DMS153 treated with DMSO at 0.1 percent for 48 hours (cell line): ENCODE measurements at regions not wholly inside any gene's neighbourhood (a gene's known extent, or its start where the extent isn't known, plus 50 kb on each side); places are given as distances from the start of the nearest gene placed in this dataset.

ENCODE experiments used
- DNase-seq: peaks from one replicate; lab custom pipeline; 2025; ENCODE audit not compliant: unreplicated experiment; lab: John Stamatoyannopoulos, UW

GRCh38 chr20:56949318-56949717 is 317.1 kb downstream of the BMP7 start:
- no peak for DNase-seq

GRCh38 chr20:56952258-56953047 is 314.0 kb downstream of the BMP7 start:
- DNase-seq = no peak

- DNase-seq = no peak
Observed at GRCh38 chr20:56953048-56953586, 313.3 kb downstream of the BMP7 start.

- DNase-seq = no peak
Observed at GRCh38 chr20:56954797-56955196, 311.6 kb downstream of the BMP7 start.

GRCh38 chr20:56955680-56956079 is 310.8 kb downstream of the BMP7 start:
- DNase-seq = no peak

- DNase-seq = no peak
Observed at GRCh38 chr20:56956534-56956933, 309.9 kb downstream of the BMP7 start.

- DNase-seq = peak; percentile 29
Observed at GRCh38 chr20:56957737-56958553, 308.5 kb downstream of the BMP7 start.

- DNase-seq = no peak
Observed at GRCh38 chr20:56964901-56965300, 301.5 kb downstream of the BMP7 start.

- no peak for DNase-seq
Observed at GRCh38 chr20:56967916-56968315, 298.5 kb downstream of the BMP7 start.

GRCh38 chr20:56968376-56969048 is 297.9 kb downstream of the BMP7 start:
- no peak for DNase-seq

GRCh38 chr20:56974499-56975250 is 291.8 kb downstream of the BMP7 start:
- peak; percentile 8 for DNase-seq

GRCh38 chr20:56975838-56976237 is 290.6 kb downstream of the BMP7 start:
- DNase-seq = no peak

- DNase-seq = no peak
Observed at GRCh38 chr20:56976336-56976735, 290.1 kb downstream of the BMP7 start.

- DNase-seq = no peak
Observed at GRCh38 chr20:56978475-56978874, 288.0 kb downstream of the BMP7 start.

GRCh38 chr20:56979125-56979524 is 287.3 kb downstream of the BMP7 start:
- DNase-seq = no peak

GRCh38 chr20:56981301-56981700 is 285.1 kb downstream of the BMP7 start:
- DNase-seq = no peak

GRCh38 chr20:56983813-56984212 is 282.6 kb downstream of the BMP7 start:
- no peak for DNase-seq

GRCh38 chr20:56985066-56985685 is 281.3 kb downstream of the BMP7 start:
- no peak for DNase-seq

GRCh38 chr20:56986476-56986875 is 280.0 kb downstream of the BMP7 start:
- no peak for DNase-seq
